Skeletal muscle cell (primary cell): ENCODE measurements at regions not wholly inside any gene's neighbourhood (a gene's known extent, or its start where the extent isn't known, plus 50 kb on each side); places are given as distances from the start of the nearest gene placed in this dataset.

Source experiments
- DNase-seq: peaks from one replicate; pipeline ENCODE4 v3.0.0-alpha.2; 2010; ENCODE audit warnings: low read depth
- H3K4me3 ChIP-seq: 2 replicates; pipeline ENCODE4 v1.5.1; 2011; ENCODE audit warnings: low read depth, mild to moderate bottlenecking, control low read depth, low read length, moderate library complexity

- DNase-seq = peak; percentile 76
Measured at GRCh38 chr1:88237058-88237457, 447.0 kb upstream of the PKN2 start.

DNA sequence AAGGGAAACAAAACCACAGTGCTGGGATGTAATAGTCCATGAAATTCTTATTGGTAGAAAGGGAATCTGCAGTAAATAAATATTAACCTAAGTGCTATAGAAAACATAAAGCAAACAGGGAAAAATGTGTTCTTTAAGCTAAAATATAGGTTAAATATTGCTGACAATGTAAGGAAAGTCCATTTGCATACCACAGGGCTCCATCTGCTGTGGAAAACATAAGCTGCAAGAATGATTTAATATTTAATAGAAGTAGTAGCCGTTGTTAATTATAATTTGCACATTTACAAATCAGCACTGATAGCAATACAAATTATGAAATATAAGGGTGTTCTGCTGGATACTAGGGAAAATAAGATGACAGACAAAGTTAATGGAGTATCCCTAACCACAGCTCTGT is 444.9 kb upstream of the PKN2 start:
- no peak for DNase-seq

More at GRCh38 chr1:88237058-88237457, 447.0 kb upstream of the PKN2 start:
- H3K4me3 ChIP-seq = no peak overlapping the region

DNA sequence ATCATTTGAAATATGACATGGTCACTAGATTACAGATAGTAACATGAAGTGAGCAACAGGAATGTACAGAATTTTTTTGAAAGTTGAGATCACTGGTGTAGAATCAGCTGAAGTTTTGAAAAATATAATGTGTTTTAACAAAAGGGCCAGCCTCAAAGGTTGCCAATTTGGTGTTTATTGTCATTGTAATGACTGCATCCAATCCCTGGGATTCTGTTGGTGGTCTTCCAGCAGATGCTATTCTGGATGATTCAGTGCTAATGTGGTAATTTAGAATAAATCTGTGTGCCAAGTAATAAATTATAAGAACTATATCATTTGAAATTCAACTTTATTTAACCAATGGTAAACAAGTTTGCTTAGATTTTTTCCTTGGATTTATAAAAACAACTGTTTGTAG is 436.4 kb upstream of the PKN2 start:
- DNase-seq = no peak
- no peak overlapping the region for H3K4me3 ChIP-seq

More for the DNA sequence above, 444.9 kb upstream of the PKN2 start:
- no peak overlapping the region for H3K4me3 ChIP-seq

GRCh38 chr1:88250915-88251314 is 433.2 kb upstream of the PKN2 start:
- DNase-seq = no peak
- no peak overlapping the region for H3K4me3 ChIP-seq

- no peak overlapping the region for H3K4me3 ChIP-seq
- DNase-seq = no peak
Measured at GRCh38 chr1:88252745-88253144, 431.3 kb upstream of the PKN2 start.

DNA sequence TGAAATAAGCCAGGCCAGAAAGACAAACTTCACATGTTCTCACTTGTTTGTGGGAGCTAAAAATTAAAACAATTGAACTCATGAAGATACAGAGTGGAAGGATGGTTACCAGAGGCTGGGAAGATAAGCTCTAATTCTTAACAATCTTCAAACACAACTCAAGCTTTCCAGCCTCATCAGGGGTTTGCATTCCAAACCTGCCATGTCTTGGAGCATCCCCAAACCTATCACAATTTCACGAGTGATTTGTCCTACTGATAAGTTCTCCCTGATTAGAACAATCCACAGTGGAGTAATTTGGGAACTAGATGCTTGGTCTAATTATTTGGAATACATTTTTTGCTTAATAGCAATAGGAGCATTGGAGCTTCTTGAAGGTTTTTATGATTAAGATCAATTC is 418.5 kb upstream of the PKN2 start:
- DNase-seq = no peak

GRCh38 chr1:88266051-88266450 is 418.0 kb upstream of the PKN2 start:
- no peak for DNase-seq
- H3K4me3 ChIP-seq = no peak overlapping the region

More for the DNA sequence above, 418.5 kb upstream of the PKN2 start:
- H3K4me3 ChIP-seq = no peak overlapping the region

GRCh38 chr1:88272216-88272615 is 411.9 kb upstream of the PKN2 start:
- no peak overlapping the region for H3K4me3 ChIP-seq
- DNase-seq = no peak

DNA sequence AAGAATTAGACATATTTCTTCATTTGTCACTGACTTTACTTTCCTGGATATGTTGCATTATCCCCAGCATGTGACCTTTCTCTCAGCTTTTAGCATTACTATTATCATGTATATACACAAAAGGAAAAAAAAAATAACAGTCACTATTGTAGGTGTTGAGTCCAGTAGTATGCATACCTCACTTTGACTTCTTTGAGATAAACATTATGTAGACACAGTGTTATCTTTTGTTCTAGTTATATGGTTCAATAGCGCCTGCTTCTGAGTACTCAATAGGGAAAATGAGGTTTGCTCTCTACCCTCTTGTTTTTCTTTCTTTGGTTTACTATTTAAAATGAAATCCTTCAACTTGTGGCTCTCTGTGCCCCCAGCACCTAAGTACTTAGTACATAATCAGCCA is 409.6 kb upstream of the PKN2 start:
- DNase-seq = no peak
- H3K4me3 ChIP-seq = no peak overlapping the region

DNA sequence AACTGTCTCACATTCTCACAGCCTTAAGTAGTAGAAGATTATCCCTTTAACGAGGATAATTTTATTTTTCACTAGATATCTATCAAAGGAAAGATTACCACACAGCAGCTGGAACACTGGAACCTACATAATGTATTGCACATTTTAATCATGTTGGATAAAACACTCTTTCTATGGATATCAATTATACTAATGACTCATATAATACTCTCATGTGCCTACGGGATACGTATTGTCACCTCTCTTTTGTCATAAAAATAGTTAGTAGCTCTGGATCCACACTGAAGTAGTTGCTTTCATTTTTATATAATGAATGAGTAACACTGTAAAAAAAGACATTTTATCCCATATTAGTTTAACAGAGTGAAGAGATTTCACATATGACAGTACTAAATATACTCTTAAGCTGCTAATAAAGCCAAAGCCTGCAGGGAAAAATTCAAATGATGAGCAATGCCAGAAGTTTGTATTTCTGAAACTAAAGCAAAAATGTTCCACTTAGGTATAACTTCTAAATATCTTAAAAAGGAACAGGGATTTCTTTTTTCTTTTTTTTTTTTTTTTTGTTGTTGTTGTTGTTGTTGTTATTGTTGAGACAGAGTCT is 408.7 kb upstream of the PKN2 start:
- no peak for DNase-seq
- no peak overlapping the region for H3K4me3 ChIP-seq

GRCh38 chr1:88276163-88276562 is 407.9 kb upstream of the PKN2 start:
- no peak overlapping the region for H3K4me3 ChIP-seq
- DNase-seq = peak; percentile 34

DNA sequence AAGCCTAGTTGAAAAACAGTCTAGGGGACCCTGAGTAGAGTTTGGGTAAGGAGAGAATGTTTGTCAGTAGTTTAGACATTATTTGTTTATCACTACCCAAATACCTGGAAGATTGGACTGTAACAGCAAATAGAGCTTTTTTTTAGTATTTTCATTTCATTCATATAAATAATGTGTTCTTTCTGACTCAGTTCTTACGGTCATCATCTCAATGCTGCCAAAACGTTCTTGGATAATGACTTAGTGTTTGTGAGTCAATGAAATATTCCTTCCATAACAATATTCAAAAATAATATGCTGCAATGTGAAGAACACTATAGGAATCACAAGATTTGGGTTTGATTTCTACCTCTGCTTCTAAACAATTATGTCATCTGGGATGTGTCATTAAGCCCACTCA is 400.0 kb upstream of the PKN2 start:
- no peak for DNase-seq
- H3K4me3 ChIP-seq = no peak overlapping the region

DNA sequence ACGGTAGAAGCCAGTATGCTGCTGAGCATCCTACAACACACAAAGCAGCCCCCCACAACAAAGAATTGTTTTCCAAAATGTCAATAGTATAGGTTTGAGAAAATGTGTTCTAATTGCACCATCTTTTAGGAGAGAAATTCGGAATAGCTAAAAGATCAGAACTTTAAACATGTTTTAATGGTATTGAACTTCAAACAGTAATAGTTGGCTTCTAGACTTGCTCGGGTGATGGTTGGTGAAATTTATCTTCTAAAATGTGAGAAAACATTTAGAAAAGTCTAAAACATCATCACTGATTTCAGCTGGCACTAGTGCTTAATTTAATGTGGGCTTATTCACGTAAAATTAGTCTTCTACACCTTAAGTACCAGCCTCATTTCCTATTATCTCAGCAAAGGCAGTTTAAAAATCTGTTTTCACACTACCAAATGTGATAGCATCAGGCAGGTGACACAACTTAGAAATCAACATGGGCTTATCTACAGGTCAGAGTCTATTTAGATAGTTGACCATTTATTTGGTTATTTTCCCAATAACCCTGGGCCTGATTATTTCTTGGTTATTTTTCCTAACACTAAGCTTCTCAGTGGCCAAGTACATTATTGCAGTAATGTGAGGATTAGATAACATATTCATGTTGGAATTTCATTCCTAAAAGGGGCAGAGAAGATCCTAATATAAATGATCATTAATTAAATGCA is 399.3 kb upstream of the PKN2 start:
- H3K4me3 ChIP-seq = no peak overlapping the region
- no peak for DNase-seq

- H3K4me3 ChIP-seq = no peak overlapping the region
- no peak for DNase-seq
Measured at GRCh38 chr1:88286716-88287115, 397.4 kb upstream of the PKN2 start.

- H3K4me3 ChIP-seq = no peak overlapping the region
- no peak for DNase-seq
Measured at GRCh38 chr1:88288571-88288970, 395.5 kb upstream of the PKN2 start.

- H3K4me3 ChIP-seq = no peak overlapping the region
- DNase-seq = no peak
Measured at GRCh38 chr1:88289401-88290102, 394.5 kb upstream of the PKN2 start.

DNA sequence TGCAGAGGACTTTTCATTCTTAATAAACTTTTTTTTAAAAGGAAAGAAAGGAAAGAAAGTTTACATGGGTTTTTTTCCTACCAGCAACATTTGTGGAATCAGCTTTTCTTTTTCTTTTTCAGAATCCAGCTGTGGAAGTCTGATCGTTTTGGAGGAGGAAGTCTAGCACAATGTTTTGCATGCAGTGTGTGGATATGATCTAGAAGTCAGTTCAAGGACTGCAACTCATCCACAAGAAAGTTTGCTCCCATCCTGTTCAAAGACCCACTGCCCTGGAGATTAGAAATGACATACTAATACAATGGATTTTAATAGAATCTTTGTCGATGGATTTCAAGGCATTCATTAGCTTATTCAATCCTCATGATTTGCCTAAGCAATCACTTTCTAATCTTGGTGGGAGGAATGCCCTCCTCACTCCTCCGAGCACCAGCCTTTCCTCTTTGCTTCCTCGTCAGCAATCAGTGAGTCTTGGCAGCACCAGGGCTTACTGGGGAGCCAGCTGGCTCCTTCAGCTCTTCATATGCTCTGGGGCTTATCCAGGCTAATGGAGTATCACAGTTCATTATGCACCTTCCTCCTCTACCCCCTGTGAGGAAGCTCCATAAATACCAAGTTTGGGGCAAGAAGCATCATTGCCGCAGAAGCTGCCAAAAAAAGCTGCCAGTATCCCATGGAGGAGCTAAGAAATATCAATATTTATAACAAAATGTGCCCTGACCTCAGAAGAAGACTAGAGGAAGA is 392.3 kb upstream of the PKN2 start:
- DNase-seq = no peak
- no peak overlapping the region for H3K4me3 ChIP-seq

DNA sequence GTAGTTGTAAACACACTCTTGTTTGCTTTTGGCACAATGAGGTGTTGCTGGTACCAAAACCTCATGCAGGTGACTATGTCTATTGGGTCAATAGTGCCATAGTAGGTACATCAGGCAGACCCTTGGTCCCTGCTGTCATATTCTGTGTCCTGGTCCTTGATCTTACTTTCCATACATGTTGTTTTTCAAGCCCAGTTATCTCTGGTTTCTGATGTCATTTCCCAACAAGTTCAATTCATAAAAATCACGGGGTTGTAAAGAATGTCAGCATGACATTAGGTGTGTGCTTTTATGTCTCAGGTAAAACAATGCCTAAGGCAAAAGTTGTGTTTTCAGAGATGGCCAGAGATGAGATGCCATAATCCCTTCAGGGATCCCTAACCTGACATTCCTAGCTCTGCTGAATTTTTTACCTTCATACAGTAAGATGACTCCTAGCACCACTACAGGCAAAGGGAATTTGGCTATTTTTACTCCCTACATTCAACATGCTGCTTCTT is 390.3 kb upstream of the PKN2 start:
- DNase-seq = no peak
- H3K4me3 ChIP-seq = no peak overlapping the region

GRCh38 chr1:88296227-88296626 is 387.8 kb upstream of the PKN2 start:
- no peak overlapping the region for H3K4me3 ChIP-seq
- DNase-seq = no peak

DNA sequence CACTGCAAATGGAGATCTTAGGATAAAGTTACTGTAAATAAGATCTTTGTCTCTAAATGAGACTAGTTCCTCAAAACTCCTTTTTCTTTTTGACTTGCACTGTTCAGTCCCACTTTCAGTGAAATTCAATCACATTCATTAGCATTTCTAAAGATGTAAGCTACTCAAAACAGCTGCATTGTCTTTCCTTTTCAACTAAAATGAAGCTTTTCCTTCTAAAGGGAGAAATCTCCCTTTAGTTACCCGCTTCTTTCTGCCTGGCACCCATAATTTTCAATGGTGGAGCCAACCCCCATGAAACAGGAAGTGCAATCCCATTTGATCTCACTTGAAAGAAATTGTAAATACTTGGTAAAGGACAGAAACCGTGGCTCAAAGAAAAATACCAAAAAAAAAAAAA is 387.4 kb upstream of the PKN2 start:
- DNase-seq = no peak
- no peak overlapping the region for H3K4me3 ChIP-seq
